GM12878 (cell line): ENCODE measurements at regions not wholly inside any gene's neighbourhood (a gene's known extent, or its start where the extent isn't known, plus 50 kb on each side); places are given as distances from the start of the nearest gene placed in this dataset.

Experiments used
- ATF3 ChIP-seq: IDR thresholded peaks from 2 replicates; pipeline ENCODE4 v1.6.1; 2011; ENCODE audit warnings: low read depth, mild to moderate bottlenecking, low read length, moderate library complexity, borderline replicate concordance; ENCODE audit errors: extremely low read depth
- BCL3 ChIP-seq: IDR thresholded peaks from 2 replicates; pipeline ENCODE4 v1.6.1; 2011; ENCODE audit warnings: borderline replicate concordance, low read depth, mild to moderate bottlenecking, moderate library complexity, low read length; ENCODE audit not compliant: insufficient read depth, poor library complexity, severe bottlenecking
- CBX5 ChIP-seq: sonication (generic); IDR thresholded peaks from 2 replicates; pipeline ENCODE4 v1.6.1; 2016; ENCODE audit warnings: low read depth, moderate library complexity, mild to moderate bottlenecking, inconsistent platforms
- CTCF ChIP-seq, 3 experiments: IDR thresholded peaks in 2 of 3; conservative IDR thresholded peaks in 1 of 3; 2 replicates each; pipeline ENCODE4 v1.5.1; 2011; ENCODE audit warnings: low read depth in 3 of 3, low read length in 3 of 3, mild to moderate bottlenecking in 3 of 3, control low read depth in 2 of 3, moderate library complexity in 2 of 3, inconsistent platforms in 1 of 3, mixed read lengths in 1 of 3; ENCODE audit not compliant: control insufficient read depth in 2 of 3, insufficient read depth in 1 of 3; ENCODE audit errors: extremely low read depth in 1 of 3
- HDAC6 ChIP-seq: fragments of 200-600 bp; sonication (generic); IDR thresholded peaks from one replicate; pipeline ENCODE4 v1.8.0; 2017; ENCODE audit warnings: antibody characterized with exemption; ENCODE audit not compliant: unreplicated experiment
- MAX ChIP-seq: IDR thresholded peaks from 2 replicates; pipeline ENCODE4 v1.6.1; 2012; ENCODE audit warnings: low read depth, low read length, improper control_type of control experiment
- POLR2A ChIP-seq: IDR thresholded peaks from 2 replicates; pipeline ENCODE4 v1.6.1; 2011; ENCODE audit warnings: low read depth, mild to moderate bottlenecking, low read length
- POLR2AphosphoS5 ChIP-seq: IDR thresholded peaks from 2 replicates; pipeline ENCODE4 v1.6.1; 2011; ENCODE audit warnings: mild to moderate bottlenecking, low read length, inconsistent platforms
- RAD21 ChIP-seq: IDR thresholded peaks from 2 replicates; pipeline ENCODE4 v1.6.1; 2011; ENCODE audit warnings: mild to moderate bottlenecking, low read depth, low read length, moderate library complexity; ENCODE audit not compliant: insufficient read depth
- USF2 ChIP-seq: IDR thresholded peaks from 2 replicates; pipeline ENCODE4 v1.6.1; 2011; ENCODE audit warnings: low read depth, low read length, improper control_type of control experiment, borderline replicate concordance

GRCh38 chr5:4584982-4585381 lies 555.1 kb upstream of the ADAMTS16 start:
- TF ChIP-seq POLR2A (no peak), CTCF (IDR thresholded peaks at IDR 0.05 in 2 of 3, conservative IDR thresholded peaks at IDR 0.05 in 1 of 3; ENCODE audit: control insufficient read depth in 2 of 3, extremely low read depth in 1 of 3, insufficient read depth in 1 of 3, low read depth in 3 of 3, low read length in 3 of 3) (no peak), CBX5 (no peak), BCL3 (no peak), USF2 (no peak), POLR2AphosphoS5 (no peak), ATF3 (no peak), RAD21 (no peak), HDAC6 (no peak), MAX (no peak)
